DND-41 (cell line): ENCODE measurements at regions not wholly inside any gene's neighbourhood (a gene's known extent, or its start where the extent isn't known, plus 50 kb on each side); places are given as distances from the start of the nearest gene placed in this dataset.
"Not testable (repeated sequence)": the region's sequence is repeated elsewhere in the genome, so short reads cannot be mapped to it uniquely, and the experiment has no call there.

Experiments
- ATAC-seq: fragments of 200-7000 bp; cut with Tn5 transposase; 3 replicates; pipeline ENCODE4 v1.9.1; 2021; ENCODE audit warnings: low read depth; ENCODE audit not compliant: insufficient read depth
- DNase-seq: peaks from one replicate; pipeline ENCODE4 v3.0.0-alpha.2; 2020
- H2AFZ ChIP-seq: 2 replicates; pipeline ENCODE4 v1.6.0; 2012; ENCODE audit warnings: low read depth, low read length
- H3K27ac ChIP-seq: 2 replicates; pipeline ENCODE4 v1.5.1; 2012; ENCODE audit warnings: low read length, inconsistent platforms
- H3K27me3 ChIP-seq: fragments of 200-600 bp; sonication (generic); 2 replicates; pipeline ENCODE4 v1.6.0; 2012; ENCODE audit warnings: low read length, mild to moderate bottlenecking, inconsistent platforms; ENCODE audit not compliant: insufficient read depth, poor library complexity
- H3K36me3 ChIP-seq: 2 replicates; pipeline ENCODE4 v1.5.1; 2012; ENCODE audit warnings: low read length, inconsistent platforms; ENCODE audit not compliant: insufficient read depth
- H3K4me1 ChIP-seq: 2 replicates; pipeline ENCODE4 v1.5.1; 2012; ENCODE audit warnings: mild to moderate bottlenecking, low read length; ENCODE audit not compliant: insufficient read depth
- H3K4me2 ChIP-seq: 2 replicates; pipeline ENCODE4 v1.6.0; 2012; ENCODE audit warnings: mild to moderate bottlenecking, moderate library complexity, low read length, inconsistent platforms; ENCODE audit not compliant: insufficient read depth
- H3K4me3 ChIP-seq, 2 experiments: fragments of 200-600 bp in 1 of 2; shearing (Covaris generic) in 1 of 2; 2 replicates each; pipeline ENCODE4 v1.5.1; 2012 to 2016; ENCODE audit warnings: inconsistent platforms in 2 of 2, low read length in 2 of 2, mild to moderate bottlenecking in 2 of 2, low read depth in 1 of 2, moderate library complexity in 1 of 2
- H3K79me2 ChIP-seq: 2 replicates; pipeline ENCODE4 v1.6.0; 2012; ENCODE audit warnings: low read length, inconsistent platforms; ENCODE audit not compliant: insufficient read depth
- H3K9ac ChIP-seq: 2 replicates; pipeline ENCODE4 v1.6.0; 2012; ENCODE audit warnings: low read depth, mild to moderate bottlenecking, inconsistent platforms, low read length, moderate library complexity
- H3K9me3 ChIP-seq: 2 replicates; pipeline ENCODE4 v1.5.1; 2012; ENCODE audit warnings: low read length, moderate library complexity, mild to moderate bottlenecking, inconsistent platforms; ENCODE audit not compliant: insufficient read depth, severe bottlenecking
- H4K20me1 ChIP-seq: 2 replicates; pipeline ENCODE4 v1.6.0; 2012; ENCODE audit warnings: low read length; ENCODE audit not compliant: insufficient read depth
- EZH2 ChIP-seq: IDR thresholded peaks from 3 replicates; pipeline ENCODE4 v1.6.1; 2012; ENCODE audit warnings: borderline replicate concordance, low read depth, mild to moderate bottlenecking, moderate library complexity, low read length, inconsistent platforms; ENCODE audit not compliant: severe bottlenecking
- TF ChIP-seq, protein P1 (sequence below): IDR thresholded peaks from 2 replicates; pipeline ENCODE4 v1.5.1; 2012; ENCODE audit warnings: borderline replicate concordance, low read length, moderate library complexity, mild to moderate bottlenecking; ENCODE audit not compliant: poor library complexity, severe bottlenecking; ENCODE audit errors: extremely low read depth

GRCh38 chrX:13162772-13163410, 118.5 kb upstream of the FAM9C start:
- Histone ChIP-seq H3K4me1 (peaks cover 9% of the 10 kb centered on the region), H3K27me3 (no peaks in the 10 kb centered on the region), H2AFZ (no peak overlapping the region), H3K9me3 (no peaks in the 10 kb centered on the region), H4K20me1 (no peaks in the 10 kb centered on the region), H3K79me2 (no peaks in the 10 kb centered on the region), H3K4me2 (no peak overlapping the region), H3K4me3 (no peak overlapping the region), H3K36me3 (no peaks in the 10 kb centered on the region), H3K9ac (no peak overlapping the region), H3K27ac (no peak overlapping the region)
- no peak for DNase-seq
- ATAC-seq: no peak
- TF ChIP-seq, protein P1, sequence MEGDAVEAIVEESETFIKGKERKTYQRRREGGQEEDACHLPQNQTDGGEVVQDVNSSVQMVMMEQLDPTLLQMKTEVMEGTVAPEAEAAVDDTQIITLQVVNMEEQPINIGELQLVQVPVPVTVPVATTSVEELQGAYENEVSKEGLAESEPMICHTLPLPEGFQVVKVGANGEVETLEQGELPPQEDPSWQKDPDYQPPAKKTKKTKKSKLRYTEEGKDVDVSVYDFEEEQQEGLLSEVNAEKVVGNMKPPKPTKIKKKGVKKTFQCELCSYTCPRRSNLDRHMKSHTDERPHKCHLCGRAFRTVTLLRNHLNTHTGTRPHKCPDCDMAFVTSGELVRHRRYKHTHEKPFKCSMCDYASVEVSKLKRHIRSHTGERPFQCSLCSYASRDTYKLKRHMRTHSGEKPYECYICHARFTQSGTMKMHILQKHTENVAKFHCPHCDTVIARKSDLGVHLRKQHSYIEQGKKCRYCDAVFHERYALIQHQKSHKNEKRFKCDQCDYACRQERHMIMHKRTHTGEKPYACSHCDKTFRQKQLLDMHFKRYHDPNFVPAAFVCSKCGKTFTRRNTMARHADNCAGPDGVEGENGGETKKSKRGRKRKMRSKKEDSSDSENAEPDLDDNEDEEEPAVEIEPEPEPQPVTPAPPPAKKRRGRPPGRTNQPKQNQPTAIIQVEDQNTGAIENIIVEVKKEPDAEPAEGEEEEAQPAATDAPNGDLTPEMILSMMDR: no peak
- TF ChIP-seq EZH2: no peak

DNA sequence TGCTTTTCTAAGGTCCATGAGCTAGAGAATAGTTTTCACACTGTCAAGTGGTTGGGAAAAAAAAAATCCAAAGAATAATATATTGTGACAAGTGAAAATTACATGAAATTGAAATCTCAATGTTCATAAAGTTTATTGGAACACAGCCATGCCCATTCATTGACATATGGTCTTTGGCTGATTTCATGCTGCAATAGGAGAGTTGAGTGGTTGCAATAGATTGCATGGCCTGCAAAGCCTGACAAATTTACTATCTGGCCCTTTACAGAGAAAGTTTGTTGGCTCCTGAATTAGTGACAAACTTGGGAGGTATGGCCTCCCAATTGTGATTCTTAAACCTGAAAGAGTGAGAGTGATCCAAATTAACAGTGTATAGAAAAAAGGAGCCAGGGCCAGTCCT, 115.5 kb upstream of the FAM9C start:
- TF ChIP-seq EZH2: no peak
- no peaks in the 10 kb centered on the region for H3K79me2 ChIP-seq
- no peak for ATAC-seq
- no peak overlapping the region for H3K9ac ChIP-seq
- H3K36me3 ChIP-seq: no peaks in the 10 kb centered on the region
- no peaks in the 10 kb centered on the region for H3K27me3 ChIP-seq
- H2AFZ ChIP-seq: no peak overlapping the region
- no peaks in the 10 kb centered on the region for H3K9me3 ChIP-seq
- H4K20me1 ChIP-seq: no peaks in the 10 kb centered on the region
- no peak overlapping the region for H3K4me3 ChIP-seq
- DNase-seq: no peak
- H3K4me2 ChIP-seq: no peak overlapping the region
- no peak overlapping the region for H3K27ac ChIP-seq
- H3K4me1 ChIP-seq: no peaks in the 10 kb centered on the region

DNA sequence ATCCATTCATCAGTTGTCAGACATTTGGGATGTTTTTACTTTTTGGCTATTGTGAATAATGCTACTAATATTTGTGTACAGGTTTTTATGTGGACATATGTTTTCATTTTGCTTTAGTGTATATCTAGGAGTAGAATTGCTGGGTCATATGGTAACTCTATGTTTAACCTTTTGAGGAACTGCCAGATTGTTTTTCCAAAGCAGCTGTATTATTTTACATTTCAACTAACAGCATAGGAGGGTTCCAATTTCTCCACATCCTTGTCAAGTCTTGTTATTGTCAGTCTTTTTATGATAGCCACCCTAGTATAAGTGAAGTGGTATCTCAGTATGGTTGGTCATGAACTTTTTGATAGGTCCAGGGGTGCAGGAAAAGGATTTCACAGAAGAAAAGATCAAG, 114.5 kb upstream of the FAM9C start:
- no peaks in the 10 kb centered on the region for H4K20me1 ChIP-seq
- no peak overlapping the region for H3K4me2 ChIP-seq
- TF ChIP-seq EZH2: no peak
- TF ChIP-seq, protein P1: no peak
- no peaks in the 10 kb centered on the region for H3K79me2 ChIP-seq
- H3K4me3 ChIP-seq: no peak overlapping the region
- no peak overlapping the region for H2AFZ ChIP-seq
- ATAC-seq (no peak), DNase-seq (no peak)
- H3K9me3 ChIP-seq: no peaks in the 10 kb centered on the region
- no peaks in the 10 kb centered on the region for H3K27me3 ChIP-seq
- no peak overlapping the region for H3K27ac ChIP-seq
- no peak overlapping the region for H3K9ac ChIP-seq
- H3K36me3 ChIP-seq: no peaks in the 10 kb centered on the region
- no peaks in the 10 kb centered on the region for H3K4me1 ChIP-seq

DNA sequence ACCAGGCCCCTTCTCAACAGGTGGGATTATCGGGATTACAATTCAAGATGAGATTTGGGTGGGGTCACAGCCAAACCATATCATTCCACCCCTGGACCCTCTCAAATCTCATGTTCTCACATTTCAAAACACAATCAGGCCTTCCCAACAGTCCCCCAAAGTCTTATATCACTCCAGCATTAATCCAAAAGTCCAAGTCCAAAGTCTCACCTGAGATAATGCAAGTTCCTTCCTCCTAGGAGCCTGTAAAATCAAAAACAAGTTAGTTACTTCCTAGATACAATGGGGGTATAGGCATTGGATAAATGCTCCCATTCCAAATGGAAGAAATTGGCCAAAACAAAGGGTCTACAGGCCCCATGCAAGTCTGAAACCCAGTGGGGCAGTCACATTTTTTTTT, 111.1 kb upstream of the FAM9C start:
- not testable (repeated sequence) for H4K20me1 ChIP-seq, H3K4me2 ChIP-seq, DNase-seq, H3K9me3 ChIP-seq, H3K27ac ChIP-seq, H3K4me3 ChIP-seq, H3K36me3 ChIP-seq, H3K9ac ChIP-seq, H2AFZ ChIP-seq, ATAC-seq, H3K79me2 ChIP-seq, H3K27me3 ChIP-seq
- peaks cover 26% of the 10 kb centered on the region for H3K4me1 ChIP-seq
